Transverse colon (tissue), 4 donors: ENCODE measurements at regions not wholly inside any gene's neighbourhood (a gene's known extent, or its start where the extent isn't known, plus 50 kb on each side); places are given as distances from the start of the nearest gene placed in this dataset.
"Not testable (repeated sequence)": the region's sequence is repeated elsewhere in the genome, so short reads cannot be mapped to it uniquely, and the experiment has no call there.

Source experiments
- DNase-seq: peaks from one replicate; pipeline ENCODE4 v3.0.0-alpha.2; 2019
- H3K27ac ChIP-seq, 4 donors: fragments of 200-600 bp; sonication (generic); 2 replicates each; pipeline ENCODE4 v1.5.1; 2016 to 2018; ENCODE audit warnings: inconsistent platforms in 4 of 4
- H3K27me3 ChIP-seq: fragments of 200-600 bp; sonication (generic); 2 replicates; pipeline ENCODE4 v1.5.1; 2017; ENCODE audit warnings: inconsistent platforms
- H3K36me3 ChIP-seq, 4 donors: fragments of 200-600 bp; sonication (generic); 2 replicates each; pipeline ENCODE4 v1.5.1; 2017 to 2019; ENCODE audit warnings: inconsistent platforms in 4 of 4
- H3K4me1 ChIP-seq, 4 donors: fragments of 200-600 bp; sonication (generic); 2 replicates each; pipeline ENCODE4 v1.5.1; 2017 to 2020; ENCODE audit warnings: inconsistent platforms in 4 of 4
- H3K4me3 ChIP-seq, 4 donors: fragments of 200-600 bp; sonication (generic); 1 replicate in 1 of 4; 2 replicates in 3 of 4; pipeline versions ENCODE4 v1.5.1 to v1.6.1; 2017 to 2019; ENCODE audit warnings: inconsistent platforms in 4 of 4
- H3K9me3 ChIP-seq, 2 donors: fragments of 200-600 bp; sonication (generic); 2 replicates each; pipeline ENCODE4 v1.5.1; 2017 to 2019; ENCODE audit warnings: inconsistent platforms in 2 of 2
- CTCF ChIP-seq, 5 experiments: fragments of 200-600 bp in 3 of 5; fragments of 450-650 bp in 2 of 5; sonication (generic) in 3 of 5; IDR thresholded peaks; 1 replicate in 2 of 5; 2 replicates in 3 of 5; pipeline ENCODE4 v1.5.1; 2016 to 2017; ENCODE audit warnings: antibody characterized with exemption in 5 of 5, inconsistent platforms in 3 of 5, mild to moderate bottlenecking in 2 of 5, moderate library complexity in 1 of 5
- EP300 ChIP-seq: sonication (generic); formaldehyde crosslinking; IDR thresholded peaks from one replicate; pipeline ENCODE4 v1.6.1; 2017; ENCODE audit warnings: antibody characterized with exemption, low read depth
- POLR2A ChIP-seq: fragments of 450-650 bp; IDR thresholded peaks from one replicate; pipeline ENCODE4 v1.6.1; 2016; ENCODE audit warnings: antibody characterized with exemption, mild to moderate bottlenecking, moderate library complexity
- POLR2AphosphoS5 ChIP-seq, 3 donors: sonication (generic); formaldehyde crosslinking; IDR thresholded peaks; one replicate each; pipeline ENCODE4 v1.6.1; 2016; ENCODE audit warnings: antibody characterized with exemption in 3 of 3
- WGBS, 2 donors: methylation state at CpG; one replicate each; pipeline ENCODE4 v1.1.5; 2018; ENCODE audit warnings: low coverage in 1 of 2; 5-methylcytosine and 5-hydroxymethylcytosine counted together
- in situ Hi-C, 4 donors: fragments of 200-750 bp; cut with MboI; loops; one replicate each; pipeline versions ENCODE4 v1.15.0 to v1.15.1; 2017; ENCODE audit warnings: low sequenced_read_pairs in 3 of 4, low pct_ligation_motif_present in 1 of 4, low pct_unique_long_range_greater_than_20kb in 1 of 4
- intact Hi-C: fragments of 100-400 bp; cut with DNase I; formaldehyde crosslinking; loops from one replicate; pipeline ENCODE4 v1.15.1; 2023; ENCODE audit warnings: low total_unique reads

- peaks cover 0 to 3% of the 10 kb centered on the region in 2 donors for H3K9me3 ChIP-seq
- H3K27me3 ChIP-seq = no peaks in the 10 kb centered on the region
- TF ChIP-seq POLR2AphosphoS5 (IDR thresholded peaks at IDR 0.05) = no peak
- no peak for TF ChIP-seq CTCF (IDR thresholded peaks at IDR 0.05)
- no peak for TF ChIP-seq POLR2A
- TF ChIP-seq EP300 = no peak
- H3K36me3 ChIP-seq = no peaks in the 10 kb centered on the region
- intact Hi-C loops = no loop called here
- H3K4me3 ChIP-seq = no peak overlapping the region
- in situ Hi-C loops = no loop called here
- DNase-seq = no peak
- H3K4me1 ChIP-seq = no peaks in the 10 kb centered on the region
- no peak overlapping the region for H3K27ac ChIP-seq
- 56 to 81% methylated on average over 3 of the region's 3 CpGs for WGBS, 2 donors
These were observed 649.5 kb downstream of the NUP35 start for GRCh38 chr2:183773775-183774174.

- no peak for DNase-seq
- intact Hi-C loops = no loop called here
- H3K4me3 ChIP-seq = no peak overlapping the region
- 33 to 77% methylated on average over 2 of the region's 2 CpGs for WGBS, 2 donors
- H3K9me3 ChIP-seq = peaks cover 0 to 3% of the 10 kb centered on the region in 2 donors
- no peaks in the 10 kb centered on the region for H3K36me3 ChIP-seq
- H3K4me1 ChIP-seq = no peaks in the 10 kb centered on the region
- H3K27ac ChIP-seq = no peak overlapping the region
- in situ Hi-C loops = no loop called here
- TF ChIP-seq POLR2AphosphoS5 (IDR thresholded peaks at IDR 0.05) = no peak
- H3K27me3 ChIP-seq = no peaks in the 10 kb centered on the region
These were observed 655.8 kb downstream of the NUP35 start for GRCh38 chr2:183780072-183780471.

GRCh38 chr2:183782436-183782835, 658.2 kb downstream of the NUP35 start:
- intact Hi-C loops (no loop called here), in situ Hi-C loops (no loop called here)
- no peak overlapping the region for H3K27ac ChIP-seq
- TF ChIP-seq POLR2A = no peak
- TF ChIP-seq POLR2AphosphoS5 (IDR thresholded peaks at IDR 0.05) = no peak
- no peak for TF ChIP-seq EP300
- no peak for TF ChIP-seq CTCF (IDR thresholded peaks at IDR 0.05)
- H3K4me3 ChIP-seq = no peak overlapping the region
- WGBS, 2 donors = 50% methylated on average over 1 of the region's 1 CpG; no CpG with 5 or more reads in 1 of the 2 donors
- no peaks in the 10 kb centered on the region for H3K27me3 ChIP-seq
- H3K4me1 ChIP-seq = no peaks in the 10 kb centered on the region
- H3K9me3 ChIP-seq = peaks cover 0 to 3% of the 10 kb centered on the region in 2 donors
- no peak for DNase-seq
- no peaks in the 10 kb centered on the region for H3K36me3 ChIP-seq

- intact Hi-C loops, DNase-seq, H3K4me3 ChIP-seq, H3K9me3 ChIP-seq, in situ Hi-C loops, H3K4me1 ChIP-seq, H3K27ac ChIP-seq, H3K27me3 ChIP-seq, H3K36me3 ChIP-seq: not testable (repeated sequence)
- WGBS, 2 donors = 85% methylated on average over 8 of the region's 8 CpGs; no CpG with 5 or more reads in 1 of the 2 donors
These were observed 664.6 kb downstream of the NUP35 start for GRCh38 chr2:183788796-183789195.

GRCh38 chr2:183792165-183792924, 668.1 kb downstream of the NUP35 start:
- H3K36me3 ChIP-seq, H3K4me1 ChIP-seq, DNase-seq, in situ Hi-C loops, H3K9me3 ChIP-seq, intact Hi-C loops, H3K27ac ChIP-seq, H3K4me3 ChIP-seq, H3K27me3 ChIP-seq: not testable (repeated sequence)
- 93% methylated on average over 17 of the region's 26 CpGs; no CpG with 5 or more reads in 1 of the 2 donors for WGBS, 2 donors
